Neural progenitor cell (in vitro differentiated cells): ENCODE measurements at regions not wholly inside any gene's neighbourhood (a gene's known extent, or its start where the extent isn't known, plus 50 kb on each side); places are given as distances from the start of the nearest gene placed in this dataset.

Source experiments
- DNase-seq: peaks from one replicate; pipeline ENCODE4 v3.0.0-alpha.2; 2016; ENCODE audit warnings: low spot score
- H2AFZ ChIP-seq: fragments of 200-600 bp; sonication (generic); replicated peaks from 2 replicates; pipeline ENCODE4 v1.6.1; 2016; ENCODE audit warnings: antibody characterized with exemption
- H3F3A ChIP-seq: fragments of 200-600 bp; sonication (generic); 2 replicates; pipeline ENCODE4 v1.6.1; 2016; ENCODE audit warnings: antibody characterized with exemption, low read depth
- H3K27ac ChIP-seq: fragments of 200-600 bp; sonication (generic); 2 replicates; pipeline ENCODE4 v1.5.1; 2016; ENCODE audit warnings: mild to moderate bottlenecking
- H3K27me3 ChIP-seq: fragments of 200-600 bp; sonication (generic); 2 replicates; pipeline ENCODE4 v1.6.1; 2016; ENCODE audit warnings: mild to moderate bottlenecking, moderate library complexity
- H3K36me3 ChIP-seq: fragments of 200-600 bp; sonication (generic); 2 replicates; pipeline ENCODE4 v1.5.1; 2016
- H3K4me1 ChIP-seq: fragments of 200-600 bp; sonication (generic); 2 replicates; pipeline ENCODE4 v1.6.1; 2016; ENCODE audit warnings: mixed run types
- H3K4me2 ChIP-seq: fragments of 200-600 bp; sonication (generic); 2 replicates; pipeline ENCODE4 v1.6.1; 2016
- H3K4me3 ChIP-seq: fragments of 200-600 bp; sonication (generic); 2 replicates; pipeline ENCODE4 v1.5.1; 2016
- H3K79me2 ChIP-seq: fragments of 200-600 bp; sonication (generic); 2 replicates; pipeline ENCODE4 v1.6.1; 2016; ENCODE audit warnings: low read depth
- H3K9ac ChIP-seq: fragments of 200-600 bp; sonication (generic); 2 replicates; pipeline ENCODE4 v1.6.1; 2016
- H3K9me3 ChIP-seq: fragments of 200-600 bp; sonication (generic); 2 replicates; pipeline ENCODE4 v1.5.1; 2016; ENCODE audit warnings: low read depth
- H4K20me1 ChIP-seq: fragments of 200-600 bp; sonication (generic); 2 replicates; pipeline ENCODE4 v1.6.1; 2016; ENCODE audit warnings: low read depth
- H3K27ac Mint-ChIP-seq: 3 replicates; pipeline ENCODE4 v1.8.0; 2021; ENCODE audit warnings: mixed read lengths
- H3K27me3 Mint-ChIP-seq: 2 replicates; pipeline ENCODE4 v1.8.0; 2022; ENCODE audit warnings: low read depth, mild to moderate bottlenecking, inconsistent platforms, moderate library complexity, mixed read lengths; ENCODE audit not compliant: insufficient read depth
- H3K36me3 Mint-ChIP-seq: 3 replicates; pipeline ENCODE4 v1.8.0; 2021; ENCODE audit warnings: mixed read lengths
- H3K4me1 Mint-ChIP-seq: 3 replicates; pipeline ENCODE4 v1.8.0; 2021; ENCODE audit warnings: mixed read lengths
- H3K4me3 Mint-ChIP-seq: 3 replicates; pipeline ENCODE4 v1.8.0; 2021; ENCODE audit warnings: mild to moderate bottlenecking, moderate library complexity, mixed read lengths
- H3K9me3 Mint-ChIP-seq: 3 replicates; pipeline ENCODE4 v1.8.0; 2020; ENCODE audit warnings: mixed read lengths
- CTCF ChIP-seq: fragments of 200-600 bp; sonication (generic); IDR thresholded peaks from 2 replicates; pipeline ENCODE4 v1.5.1; 2017; ENCODE audit warnings: antibody characterized with exemption, mild to moderate bottlenecking
- EZH2 ChIP-seq: fragments of 200-600 bp; sonication (generic); IDR thresholded peaks from 2 replicates; pipeline ENCODE4 v1.6.1; 2017; ENCODE audit warnings: antibody characterized with exemption, mild to moderate bottlenecking, moderate library complexity
- EZH2phosphoT487 ChIP-seq: fragments of 200-600 bp; sonication (generic); IDR thresholded peaks from 2 replicates; pipeline ENCODE4 v1.6.1; 2017; ENCODE audit warnings: antibody characterized with exemption

GRCh38 chr3:65240366-65240765, 552.6 kb upstream of the ADAMTS9 start:
- Histone ChIP-seq H3K36me3 (no peaks in the 10 kb centered on the region), H3K4me2 (no peak overlapping the region), H3K27ac (no peak overlapping the region), H4K20me1 (no peaks in the 10 kb centered on the region), H3K9ac (no peak overlapping the region), H3F3A (no peaks in the 10 kb centered on the region), H3K79me2 (no peaks in the 10 kb centered on the region), H3K4me1 (no peaks in the 10 kb centered on the region), H3K27me3 (no peaks in the 10 kb centered on the region), H3K9me3 (no peaks in the 10 kb centered on the region), H3K4me3 (no peak overlapping the region), H2AFZ (no peak overlapping the region)
- H3K4me1 Mint-ChIP-seq = no peaks in the 10 kb centered on the region
- no peaks in the 10 kb centered on the region for H3K36me3 Mint-ChIP-seq
- no peak overlapping the region for H3K27ac Mint-ChIP-seq
- no peak overlapping the region for H3K4me3 Mint-ChIP-seq
- TF ChIP-seq EZH2phosphoT487 (no peak), CTCF (no peak), EZH2 (no peak)
- H3K9me3 Mint-ChIP-seq = no peaks in the 10 kb centered on the region
- no peak for DNase-seq
- peaks cover 2% of the 10 kb centered on the region for H3K27me3 Mint-ChIP-seq

GRCh38 chr3:65238652-65239051, 550.9 kb upstream of the ADAMTS9 start:
- TF ChIP-seq EZH2 = no peak
- no peaks in the 10 kb centered on the region for H3K36me3 ChIP-seq
- no peak overlapping the region for H3K27ac ChIP-seq
- no peaks in the 10 kb centered on the region for H3K9me3 ChIP-seq
- Mint-ChIP-seq H3K4me3 (no peak overlapping the region), H3K27ac (no peak overlapping the region), H3K9me3 (no peaks in the 10 kb centered on the region), H3K27me3 (peaks cover 2% of the 10 kb centered on the region), H3K4me1 (no peaks in the 10 kb centered on the region), H3K36me3 (no peaks in the 10 kb centered on the region)
- no peaks in the 10 kb centered on the region for H3K4me1 ChIP-seq
- no peak for DNase-seq
- H3K9ac ChIP-seq = no peak overlapping the region
- H3K4me3 ChIP-seq = no peak overlapping the region
- H4K20me1 ChIP-seq = no peaks in the 10 kb centered on the region
- H3K27me3 ChIP-seq = no peaks in the 10 kb centered on the region
- no peaks in the 10 kb centered on the region for H3F3A ChIP-seq
- no peak overlapping the region for H2AFZ ChIP-seq
- no peak overlapping the region for H3K4me2 ChIP-seq
- H3K79me2 ChIP-seq = no peaks in the 10 kb centered on the region

GRCh38 chr3:65234499-65234898, 546.7 kb upstream of the ADAMTS9 start:
- H3K4me3 ChIP-seq = no peak overlapping the region
- TF ChIP-seq CTCF (no peak), EZH2 (no peak), EZH2phosphoT487 (no peak)
- Mint-ChIP-seq H3K36me3 (no peaks in the 10 kb centered on the region), H3K4me3 (no peak overlapping the region), H3K27me3 (no peaks in the 10 kb centered on the region), H3K27ac (no peak overlapping the region), H3K9me3 (no peaks in the 10 kb centered on the region), H3K4me1 (peaks cover 5% of the 10 kb centered on the region)
- H3K9me3 ChIP-seq = no peaks in the 10 kb centered on the region
- H3F3A ChIP-seq = no peaks in the 10 kb centered on the region
- no peak for DNase-seq
- no peak overlapping the region for H2AFZ ChIP-seq
- H3K9ac ChIP-seq = no peak overlapping the region
- H3K79me2 ChIP-seq = no peaks in the 10 kb centered on the region
- no peaks in the 10 kb centered on the region for H4K20me1 ChIP-seq
- no peak overlapping the region for H3K4me2 ChIP-seq
- no peaks in the 10 kb centered on the region for H3K27me3 ChIP-seq
- H3K4me1 ChIP-seq = no peaks in the 10 kb centered on the region
- no peak overlapping the region for H3K27ac ChIP-seq
- H3K36me3 ChIP-seq = no peaks in the 10 kb centered on the region

- H3K4me3 Mint-ChIP-seq = no peak overlapping the region
- H4K20me1 ChIP-seq = no peaks in the 10 kb centered on the region
- H3K36me3 Mint-ChIP-seq = no peaks in the 10 kb centered on the region
- H3K9ac ChIP-seq = no peak overlapping the region
- H3K27me3 ChIP-seq = no peaks in the 10 kb centered on the region
- no peaks in the 10 kb centered on the region for H3K27me3 Mint-ChIP-seq
- H2AFZ ChIP-seq = no peak overlapping the region
- no peaks in the 10 kb centered on the region for H3K79me2 ChIP-seq
- TF ChIP-seq EZH2 (no peak), CTCF (no peak), EZH2phosphoT487 (no peak)
- DNase-seq = no peak
- H3K4me1 ChIP-seq = no peaks in the 10 kb centered on the region
- H3K4me1 Mint-ChIP-seq = peaks cover 5% of the 10 kb centered on the region
- H3K9me3 ChIP-seq = no peaks in the 10 kb centered on the region
- no peak overlapping the region for H3K4me2 ChIP-seq
- H3K4me3 ChIP-seq = no peak overlapping the region
- no peak overlapping the region for H3K27ac Mint-ChIP-seq
- H3K9me3 Mint-ChIP-seq = no peaks in the 10 kb centered on the region
- H3K36me3 ChIP-seq = no peaks in the 10 kb centered on the region
- H3F3A ChIP-seq = no peaks in the 10 kb centered on the region
- H3K27ac ChIP-seq = no peak overlapping the region
These were observed 545.8 kb upstream of the ADAMTS9 start for GRCh38 chr3:65233561-65233960.
